ENCODE measurements at regions not wholly inside any gene's neighbourhood (a gene's known extent, or its start where the extent isn't known, plus 50 kb on each side); places are given as distances from the start of the nearest gene placed in this dataset.

DNA sequence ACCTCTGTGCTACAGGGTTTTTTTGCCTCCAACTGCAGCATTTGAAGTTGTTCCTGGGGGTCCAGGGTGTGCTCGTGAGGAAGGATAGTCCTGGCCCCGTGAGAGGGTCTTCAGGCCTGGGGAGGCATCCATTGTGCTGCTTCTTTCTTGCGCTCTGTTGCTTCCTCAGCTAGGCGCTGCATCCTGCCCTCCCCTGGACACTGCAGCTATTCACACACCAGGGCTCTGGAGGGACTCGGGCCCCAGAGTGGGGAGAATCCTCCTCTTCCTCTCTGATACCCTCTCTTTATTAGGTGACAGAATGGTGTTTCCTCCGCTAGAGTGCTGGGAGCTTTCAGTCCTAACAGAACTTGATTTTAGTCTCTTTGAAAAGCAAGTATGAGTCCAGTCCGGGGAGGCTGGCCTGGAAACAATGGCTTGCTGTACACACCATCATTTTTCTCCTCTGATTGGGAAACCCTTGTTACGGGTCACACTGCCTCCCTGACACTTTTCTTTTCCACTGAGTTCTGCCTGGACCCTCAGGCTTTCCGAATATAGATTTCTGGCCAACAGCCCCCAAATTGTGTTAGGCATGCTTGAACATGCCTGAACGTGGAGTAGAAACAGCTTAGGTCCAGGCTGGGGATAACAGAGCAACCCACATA, 81.4 kb upstream of the ELAC2 start:
- H3K27ac ChIP-seq (ENCODE audit: insufficient read depth, low read depth, low read length): no peak overlapping the region
- H3K27me3 ChIP-seq (ENCODE audit: control insufficient read depth in 2 of 2, insufficient read depth in 2 of 2, low read length in 2 of 2): no peaks in the 10 kb centered on the region
- H3K9me1 ChIP-seq (replicated peaks; ENCODE audit: control insufficient read depth, extremely low read depth, insufficient read depth, low read length): no peaks in the 10 kb centered on the region
- ChIA-PET CTCF (no interaction called here), POLR2A (no interaction called here)
- intact Hi-C loops (cut with micrococcal nuclease): no loop called here
- H3K4me3 ChIP-seq (replicated peaks in 1 of 3; ENCODE audit: insufficient read depth in 1 of 3, low read depth in 1 of 3, low read length in 3 of 3): no peak overlapping the region
- H3K36me3 ChIP-seq (ENCODE audit: control insufficient read depth in 2 of 2, extremely low read depth in 1 of 2, insufficient read depth in 2 of 2, low read length in 2 of 2): no peaks in the 10 kb centered on the region
- FAIRE-seq (no peak), DNase-seq (ENCODE audit: low read depth, low spot score) (no peak)
- H3K79me2 ChIP-seq (ENCODE audit: control insufficient read depth, insufficient read depth, low read length): no peaks in the 10 kb centered on the region
- no peak overlapping the region for H3K4me2 ChIP-seq (ENCODE audit: insufficient read depth, low read length)
- H3K9me3 ChIP-seq (replicated peaks; ENCODE audit: control insufficient read depth, insufficient read depth, low read length): peaks cover 2% of the 10 kb centered on the region
- no peak overlapping the region for H3K9ac ChIP-seq (replicated peaks; ENCODE audit: extremely low read depth, insufficient read depth, low read length)
- dilution Hi-C loops (cut with MboI; ENCODE audit: extremely low pct_ligation_motif_present, low sequenced_read_pairs): no loop called here
- BruUV-seq (replicated peaks): no TSS peak
- TF ChIP-seq CTCF (IDR thresholded peaks at IDR 0.05; ENCODE audit: extremely low read depth in 1 of 2, insufficient read depth in 1 of 2, low read depth in 1 of 2, low read length in 2 of 2): no peak
- no peak for TF ChIP-seq GATA2 (IDR thresholded peaks at IDR 0.05; ENCODE audit: insufficient read depth, insufficient read length, low read depth, low read length)
- H2AFZ ChIP-seq (ENCODE audit: low read depth, low read length): no peak overlapping the region
- H3K4me1 ChIP-seq (ENCODE audit: control insufficient read depth, extremely low read depth, insufficient read depth, low read length): no peaks in the 10 kb centered on the region
- no peaks in the 10 kb centered on the region for H4K20me1 ChIP-seq (replicated peaks; ENCODE audit: control insufficient read depth, extremely low read depth, insufficient read depth, low read length)

DNA sequence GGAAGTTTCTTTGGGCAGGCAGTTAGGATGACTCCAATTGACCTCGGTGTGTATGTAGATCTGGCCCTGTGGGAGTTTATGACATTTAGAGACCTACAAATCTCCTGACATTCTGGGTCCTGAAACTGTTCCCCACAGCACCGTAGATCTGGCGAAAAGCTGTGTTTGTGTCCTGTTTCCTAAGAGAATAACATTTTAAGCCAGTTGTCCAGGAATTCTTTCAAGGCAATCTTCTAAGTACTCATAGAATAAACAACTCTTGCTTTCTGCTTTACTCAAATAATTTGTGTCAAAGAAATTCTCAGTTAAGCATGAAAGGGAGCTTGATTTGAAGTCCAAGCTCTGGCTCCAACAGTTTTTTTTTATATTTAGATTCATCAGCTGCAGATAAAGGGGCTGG, 78.5 kb upstream of the ELAC2 start:
- Histone ChIP-seq H4K20me1 (replicated peaks; ENCODE audit: control insufficient read depth, extremely low read depth, insufficient read depth, low read length) (no peaks in the 10 kb centered on the region), H3K79me2 (ENCODE audit: control insufficient read depth, insufficient read depth, low read length) (no peaks in the 10 kb centered on the region), H3K9me1 (replicated peaks; ENCODE audit: control insufficient read depth, extremely low read depth, insufficient read depth, low read length) (no peaks in the 10 kb centered on the region), H3K4me2 (ENCODE audit: insufficient read depth, low read length) (no peak overlapping the region), H2AFZ (ENCODE audit: low read depth, low read length) (no peak overlapping the region), H3K9me3 (replicated peaks; ENCODE audit: control insufficient read depth, insufficient read depth, low read length) (no peaks in the 10 kb centered on the region), H3K4me3 (replicated peaks in 1 of 3; ENCODE audit: insufficient read depth in 1 of 3, low read depth in 1 of 3, low read length in 3 of 3) (no peak overlapping the region), H3K4me1 (ENCODE audit: control insufficient read depth, extremely low read depth, insufficient read depth, low read length) (no peaks in the 10 kb centered on the region), H3K9ac (replicated peaks; ENCODE audit: extremely low read depth, insufficient read depth, low read length) (no peak overlapping the region), H3K36me3 (ENCODE audit: control insufficient read depth in 2 of 2, extremely low read depth in 1 of 2, insufficient read depth in 2 of 2, low read length in 2 of 2) (no peaks in the 10 kb centered on the region), H3K27ac (ENCODE audit: insufficient read depth, low read depth, low read length) (no peak overlapping the region), H3K27me3 (ENCODE audit: control insufficient read depth in 2 of 2, insufficient read depth in 2 of 2, low read length in 2 of 2) (no peaks in the 10 kb centered on the region)
- ChIA-PET CTCF (no interaction called here), POLR2A (no interaction called here)
- FAIRE-seq (no peak), DNase-seq (ENCODE audit: low read depth, low spot score) (no peak)
- dilution Hi-C loops (cut with MboI; ENCODE audit: extremely low pct_ligation_motif_present, low sequenced_read_pairs): no loop called here
- BruUV-seq (replicated peaks): no TSS peak
- TF ChIP-seq POLR2AphosphoS5 (IDR thresholded peaks at IDR 0.05; ENCODE audit: insufficient read depth, low read depth, low read length) (no peak), EZH2 (IDR thresholded peaks at IDR 0.05; ENCODE audit: borderline replicate concordance, low read depth, low read length, severe bottlenecking) (no peak), JUN (IDR thresholded peaks at IDR 0.05; ENCODE audit: borderline replicate concordance, insufficient read depth, insufficient read length, low read depth) (no peak), MYC (IDR thresholded peaks at IDR 0.05; ENCODE audit: low read depth, low read length) (no peak), FOS (IDR thresholded peaks at IDR 0.05; ENCODE audit: borderline replicate concordance, insufficient read depth, low read length) (no peak), CTCF (IDR thresholded peaks at IDR 0.05; ENCODE audit: extremely low read depth in 1 of 2, insufficient read depth in 1 of 2, low read depth in 1 of 2, low read length in 2 of 2) (no peak), POLR2A (IDR thresholded peaks at IDR 0.05; ENCODE audit: low read depth, low read length) (no peak), GATA2 (IDR thresholded peaks at IDR 0.05; ENCODE audit: insufficient read depth, insufficient read length, low read depth, low read length) (no peak)
- TF ChIP-seq, protein P1, sequence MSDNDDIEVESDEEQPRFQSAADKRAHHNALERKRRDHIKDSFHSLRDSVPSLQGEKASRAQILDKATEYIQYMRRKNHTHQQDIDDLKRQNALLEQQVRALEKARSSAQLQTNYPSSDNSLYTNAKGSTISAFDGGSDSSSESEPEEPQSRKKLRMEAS (IDR thresholded peaks at IDR 0.05; ENCODE audit: insufficient read depth, insufficient read length): no peak
- intact Hi-C loops (cut with micrococcal nuclease): no loop called here

Data from endothelial cell of umbilical vein (primary cell).